SK-N-SH (cell line): ENCODE measurements at regions not wholly inside any gene's neighbourhood (a gene's known extent, or its start where the extent isn't known, plus 50 kb on each side); places are given as distances from the start of the nearest gene placed in this dataset.

Experiments
- CTCF ChIA-PET: fragments of 300-600, 350-600 bp; formaldehyde crosslinking; extraction: SDS; loops from one replicate; lab custom pipeline; 2021; lab: Yijun Ruan, JAX
- POLR2A ChIA-PET: fragments of 350-600 bp; sonication (Branson Sonifier 250); formaldehyde crosslinking; extraction: SDS; loops from one replicate; lab custom pipeline; 2020; ENCODE audit warnings: antibody characterized with exemption, inconsistent platforms; lab: Yijun Ruan, JAX
- DNase-seq: peaks from one replicate; pipeline ENCODE4 v3.0.0; 2012
- H2AFZ ChIP-seq: fragments of 200-600 bp; sonication (generic); 2 replicates; pipeline ENCODE4 v1.8.1; 2016; ENCODE audit warnings: antibody characterized with exemption, mild to moderate bottlenecking, low read depth
- H3F3A ChIP-seq: fragments of 200-600 bp; sonication (generic); replicated peaks from 2 replicates; pipeline ENCODE3; 2016; ENCODE audit warnings: antibody characterized with exemption, mild to moderate bottlenecking; ENCODE audit not compliant: insufficient read depth
- H3K27ac ChIP-seq, 2 experiments: fragments of 200-500 bp in 1 of 2; fragments of 200-600 bp in 1 of 2; sonication (Bioruptor generic) in 1 of 2; sonication (generic), shearing (Covaris generic) in 1 of 2; 2 replicates each; pipeline versions ENCODE4 v1.5.1 to v1.6.1; 2014 to 2016; ENCODE audit warnings: low read depth in 2 of 2, inconsistent platforms in 1 of 2, low read length in 1 of 2, mild to moderate bottlenecking in 1 of 2, mixed read lengths in 1 of 2
- H3K27me3 ChIP-seq: fragments of 200-600 bp; sonication (generic), shearing (Covaris generic); 2 replicates; pipeline ENCODE4 v1.6.1; 2016; ENCODE audit warnings: mixed run types; ENCODE audit not compliant: insufficient read depth
- H3K36me3 ChIP-seq, 2 experiments: fragments of 200-500 bp in 1 of 2; fragments of 200-600 bp in 1 of 2; sonication (Bioruptor generic) in 1 of 2; sonication (generic) in 1 of 2; replicated peaks in 1 of 2; 2 replicates each; pipeline versions ENCODE3 to v1.5.1; 2014 to 2016; ENCODE audit warnings: low read length in 1 of 2, mild to moderate bottlenecking in 1 of 2; ENCODE audit not compliant: insufficient read depth in 2 of 2, control insufficient read depth in 1 of 2
- H3K4me1 ChIP-seq, 2 experiments: fragments of 200-500 bp in 1 of 2; fragments of 200-600 bp in 1 of 2; sonication (Bioruptor generic) in 1 of 2; sonication (generic), shearing (Covaris generic) in 1 of 2; 2 replicates each; pipeline versions ENCODE4 v1.5.1 to v1.6.1; 2014 to 2016; ENCODE audit warnings: low read depth in 1 of 2, low read length in 1 of 2, mixed run types in 1 of 2; ENCODE audit not compliant: insufficient read depth in 2 of 2, control insufficient read depth in 1 of 2
- H3K4me2 ChIP-seq: fragments of 200-600 bp; sonication (generic), shearing (Covaris generic); 2 replicates; pipeline ENCODE4 v1.6.1; 2017; ENCODE audit warnings: mixed run types
- H3K4me3 ChIP-seq, 2 experiments: fragments of 200-500 bp in 1 of 2; fragments of 200-600 bp in 1 of 2; sonication (Bioruptor generic) in 1 of 2; sonication (generic), shearing (Covaris generic) in 1 of 2; 2 replicates each; pipeline versions ENCODE4 v1.5.1 to v1.8.1; 2014 to 2016; ENCODE audit warnings: low read depth in 2 of 2, inconsistent platforms in 1 of 2, low read length in 1 of 2, mild to moderate bottlenecking in 1 of 2, mixed read lengths in 1 of 2, moderate library complexity in 1 of 2
- H3K79me2 ChIP-seq: fragments of 200-600 bp; sonication (generic); 2 replicates; pipeline ENCODE4 v1.8.1; 2017; ENCODE audit warnings: mild to moderate bottlenecking; ENCODE audit not compliant: insufficient read depth
- H3K9ac ChIP-seq: fragments of 200-600 bp; sonication (generic); 2 replicates; pipeline ENCODE4 v1.6.1; 2017; ENCODE audit warnings: mixed run types
- H3K9me2 ChIP-seq: fragments of 200-600 bp; sonication (generic); 2 replicates; pipeline ENCODE4 v1.6.1; 2017; ENCODE audit warnings: mixed run types
- H3K9me3 ChIP-seq: fragments of 200-600 bp; sonication (generic); 2 replicates; pipeline ENCODE4 v1.6.1; 2017; ENCODE audit warnings: mixed run types, mild to moderate bottlenecking, moderate library complexity
- H4K20me1 ChIP-seq: fragments of 200-600 bp; sonication (generic); 2 replicates; pipeline ENCODE4 v1.6.1; 2017; ENCODE audit warnings: mild to moderate bottlenecking, mixed run types; ENCODE audit not compliant: insufficient read depth
- CTCF ChIP-seq: fragments of 200-600 bp; sonication (generic); IDR thresholded peaks from 2 replicates; pipeline ENCODE4 v1.6.1; 2017; ENCODE audit warnings: antibody characterized with exemption, mild to moderate bottlenecking, moderate library complexity
- ELF1 ChIP-seq: IDR thresholded peaks from 2 replicates; pipeline ENCODE4 v1.4.0; 2012
- EP300 ChIP-seq, 2 experiments: IDR thresholded peaks; 2 replicates each; pipeline versions ENCODE4 v1.4.0 to v1.6.1; 2012; ENCODE audit warnings: borderline replicate concordance in 1 of 2, low read depth in 1 of 2, low read length in 1 of 2
- EZH2phosphoT487 ChIP-seq: fragments of 200-600 bp; sonication (generic); IDR thresholded peaks from 2 replicates; pipeline ENCODE4 v1.6.1; 2017; ENCODE audit warnings: low read depth, mixed run types, mild to moderate bottlenecking, antibody characterized with exemption, moderate library complexity, borderline replicate concordance
- GABPA ChIP-seq: IDR thresholded peaks from 2 replicates; pipeline ENCODE4 v1.4.0; 2012; ENCODE audit warnings: low read depth, mild to moderate bottlenecking
- MEF2A ChIP-seq: IDR thresholded peaks from 2 replicates; pipeline ENCODE4 v1.4.0; 2012; ENCODE audit warnings: low read depth, borderline replicate concordance
- NFIC ChIP-seq: IDR thresholded peaks from 2 replicates; pipeline ENCODE4 v1.4.0; 2012; ENCODE audit warnings: borderline replicate concordance
- NRF1 ChIP-seq: IDR thresholded peaks from 2 replicates; pipeline ENCODE4 v1.6.1; 2012; ENCODE audit warnings: low read depth, mild to moderate bottlenecking, low read length
- RAD21 ChIP-seq: IDR thresholded peaks from 2 replicates; pipeline ENCODE4 v1.6.1; 2012; ENCODE audit warnings: mild to moderate bottlenecking, low read length
- RCOR1 ChIP-seq: fragments of 150-350 bp; IDR thresholded peaks from 2 replicates; pipeline ENCODE4 v1.6.1; 2017; ENCODE audit warnings: antibody characterized with exemption, low read length
- REST ChIP-seq: IDR thresholded peaks from 2 replicates; pipeline ENCODE4 v1.6.1; 2012; ENCODE audit warnings: mild to moderate bottlenecking, low read depth, low read length, moderate library complexity
- RFX5 ChIP-seq: IDR thresholded peaks from 2 replicates; pipeline ENCODE4 v1.6.1; 2012; ENCODE audit warnings: mild to moderate bottlenecking, improper control_type of control experiment, low read length
- SMC3 ChIP-seq: IDR thresholded peaks from 2 replicates; pipeline ENCODE4 v1.6.1; 2012; ENCODE audit warnings: low read depth, low read length, improper control_type of control experiment
- TAF1 ChIP-seq: IDR thresholded peaks from 2 replicates; pipeline ENCODE4 v1.6.1; 2012; ENCODE audit warnings: low read depth, mild to moderate bottlenecking, low read length, moderate library complexity, borderline replicate concordance
- TCF12 ChIP-seq: IDR thresholded peaks from 2 replicates; pipeline ENCODE4 v1.4.0; 2012
- WGBS: methylation state at CpG from one replicate; pipeline ENCODE4 v1.1.6; 2017; ENCODE audit warnings: low lambda C conversion rate; 5-methylcytosine and 5-hydroxymethylcytosine counted together
- TF ChIP-seq, protein P1 (sequence below): fragments of 150-350 bp; IDR thresholded peaks from 2 replicates; pipeline ENCODE4 v1.6.1; 2016; ENCODE audit warnings: mild to moderate bottlenecking, low read depth, low read length
- TF ChIP-seq, protein P2 (sequence below): IDR thresholded peaks from 2 replicates; pipeline ENCODE4 v1.4.0; 2012; ENCODE audit warnings: low read depth
- TF ChIP-seq, protein P3 (sequence below): IDR thresholded peaks from 2 replicates; pipeline ENCODE4; 2012

DNA sequence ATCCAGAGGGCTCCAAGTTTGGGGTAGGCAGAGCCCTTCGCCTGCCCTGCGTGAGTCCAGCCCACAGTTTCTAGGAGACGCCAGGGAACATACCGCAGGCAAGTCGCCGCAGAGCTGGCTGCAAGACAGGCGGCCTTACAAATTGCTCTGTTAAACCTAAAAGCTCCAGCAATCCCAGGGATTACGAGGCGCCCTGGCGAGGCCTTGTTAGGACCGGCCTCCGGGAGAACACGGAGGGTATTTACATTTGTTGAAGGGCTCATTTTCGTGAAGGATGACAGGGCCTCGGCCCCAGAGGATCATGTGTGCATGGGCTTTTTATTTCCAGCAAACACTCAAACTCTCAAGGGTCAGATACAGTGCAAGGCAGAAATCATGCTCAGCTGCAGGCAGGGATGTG, 77.6 kb upstream of the FOXF1 start:
- Histone ChIP-seq H2AFZ (no peak overlapping the region), H3K4me1 (no peaks in the 10 kb centered on the region), H3K9ac (no peak overlapping the region), H3F3A (no peaks in the 10 kb centered on the region), H4K20me1 (no peaks in the 10 kb centered on the region), H3K79me2 (no peaks in the 10 kb centered on the region), H3K27me3 (peaks cover 54% of the 10 kb centered on the region), H3K36me3 (no peaks in the 10 kb centered on the region), H3K4me3 (no peak overlapping the region), H3K9me3 (no peaks in the 10 kb centered on the region), H3K27ac (no peak overlapping the region), H3K4me2 (no peak overlapping the region), H3K9me2 (no peaks in the 10 kb centered on the region)
- 28% methylated on average over 7 of the region's 15 CpGs for WGBS
- TF ChIP-seq, protein P1, sequence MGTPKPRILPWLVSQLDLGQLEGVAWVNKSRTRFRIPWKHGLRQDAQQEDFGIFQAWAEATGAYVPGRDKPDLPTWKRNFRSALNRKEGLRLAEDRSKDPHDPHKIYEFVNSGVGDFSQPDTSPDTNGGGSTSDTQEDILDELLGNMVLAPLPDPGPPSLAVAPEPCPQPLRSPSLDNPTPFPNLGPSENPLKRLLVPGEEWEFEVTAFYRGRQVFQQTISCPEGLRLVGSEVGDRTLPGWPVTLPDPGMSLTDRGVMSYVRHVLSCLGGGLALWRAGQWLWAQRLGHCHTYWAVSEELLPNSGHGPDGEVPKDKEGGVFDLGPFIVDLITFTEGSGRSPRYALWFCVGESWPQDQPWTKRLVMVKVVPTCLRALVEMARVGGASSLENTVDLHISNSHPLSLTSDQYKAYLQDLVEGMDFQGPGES, result no peak
- TF ChIP-seq RCOR1 (no peak), TAF1 (no peak), ELF1 (no peak), NRF1 (no peak), REST (no peak)
- POLR2A ChIA-PET, result no interaction called here
- DNase-seq, result no peak
- CTCF ChIA-PET, result no interaction called here

DNA sequence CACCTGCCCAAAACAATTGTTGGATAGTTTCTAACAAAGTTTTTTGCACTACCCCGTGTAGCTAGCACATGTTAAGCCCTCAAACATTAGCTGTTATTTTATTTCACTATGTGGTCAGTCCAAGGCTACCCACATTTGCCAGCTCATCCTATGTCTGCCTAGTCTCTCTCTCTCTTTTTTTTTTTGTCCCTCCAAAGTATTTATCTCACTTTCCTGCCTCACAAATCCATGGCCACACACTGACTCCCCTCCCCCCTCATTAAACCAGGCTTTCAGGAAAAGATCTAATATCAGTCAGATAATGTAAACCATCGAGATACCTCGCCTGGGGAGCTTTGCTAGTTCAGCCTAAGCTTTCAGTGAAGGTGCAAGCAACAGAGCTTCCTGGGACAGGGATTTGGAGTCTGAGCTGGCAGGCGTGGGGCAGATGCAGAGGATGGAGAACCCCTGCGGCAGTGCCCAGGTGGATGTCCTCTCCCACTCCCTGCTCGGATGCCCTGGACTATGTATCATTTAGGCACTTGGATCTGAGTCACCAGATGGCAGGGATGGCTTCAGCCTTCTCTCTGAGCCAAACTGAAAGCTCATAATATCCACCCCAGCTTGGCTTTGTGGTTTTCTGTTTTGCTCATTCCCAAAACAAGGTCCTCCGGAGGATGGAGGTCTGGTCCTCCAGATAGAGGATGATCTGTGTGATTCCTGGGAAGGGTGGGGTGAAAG, 73.7 kb upstream of the FOXF1 start:
- Histone ChIP-seq H3K27ac (no peak overlapping the region), H3K4me2 (no peak overlapping the region), H3K4me3 (no peak overlapping the region), H3K4me1 (no peaks in the 10 kb centered on the region)
- DNase-seq, result no peak
- 8% methylated on average over 6 of the region's 7 CpGs for WGBS
- CTCF ChIA-PET, result no interaction called here
- TF ChIP-seq GABPA, result no peak
- no peak for TF ChIP-seq CTCF
- TF ChIP-seq NRF1, result no peak
- no peak for TF ChIP-seq SMC3
- TF ChIP-seq ELF1, result no peak
- TF ChIP-seq, protein P2, sequence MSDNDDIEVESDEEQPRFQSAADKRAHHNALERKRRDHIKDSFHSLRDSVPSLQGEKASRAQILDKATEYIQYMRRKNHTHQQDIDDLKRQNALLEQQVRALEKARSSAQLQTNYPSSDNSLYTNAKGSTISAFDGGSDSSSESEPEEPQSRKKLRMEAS, result no peak
- no peak for TF ChIP-seq MEF2A
- TF ChIP-seq RFX5, result no peak
- no peak for TF ChIP-seq RCOR1
- TF ChIP-seq EZH2phosphoT487, result no peak
- TF ChIP-seq, protein P3, sequence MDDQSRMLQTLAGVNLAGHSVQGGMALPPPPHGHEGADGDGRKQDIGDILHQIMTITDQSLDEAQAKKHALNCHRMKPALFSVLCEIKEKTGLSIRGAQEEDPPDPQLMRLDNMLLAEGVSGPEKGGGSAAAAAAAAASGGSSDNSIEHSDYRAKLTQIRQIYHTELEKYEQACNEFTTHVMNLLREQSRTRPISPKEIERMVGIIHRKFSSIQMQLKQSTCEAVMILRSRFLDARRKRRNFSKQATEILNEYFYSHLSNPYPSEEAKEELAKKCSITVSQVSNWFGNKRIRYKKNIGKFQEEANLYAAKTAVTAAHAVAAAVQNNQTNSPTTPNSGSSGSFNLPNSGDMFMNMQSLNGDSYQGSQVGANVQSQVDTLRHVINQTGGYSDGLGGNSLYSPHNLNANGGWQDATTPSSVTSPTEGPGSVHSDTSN, result no peak
- TF ChIP-seq EP300 (IDR thresholded peaks at IDR 0.05; ENCODE audit: borderline replicate concordance in 1 of 2, low read depth in 1 of 2, low read length in 1 of 2), result no peak
- TF ChIP-seq, protein P1, result no peak
- TF ChIP-seq NFIC, result no peak
- no peak for TF ChIP-seq TCF12
- TF ChIP-seq RAD21, result no peak
- TF ChIP-seq, all 33 proteins: peak for 0
- H2AFZ ChIP-seq, result no peak overlapping the region
- H3K9ac ChIP-seq, result no peak overlapping the region
- H3K79me2 ChIP-seq, result no peaks in the 10 kb centered on the region
- no peaks in the 10 kb centered on the region for H3K9me2 ChIP-seq
- no peaks in the 10 kb centered on the region for H3F3A ChIP-seq
- H4K20me1 ChIP-seq, result no peaks in the 10 kb centered on the region
- no peaks in the 10 kb centered on the region for H3K9me3 ChIP-seq
- peaks cover 69% of the 10 kb centered on the region for H3K27me3 ChIP-seq
- POLR2A ChIA-PET, result no interaction called here
- H3K36me3 ChIP-seq, result no peaks in the 10 kb centered on the region
